GM21619 (cell line): ENCODE measurements at regions not wholly inside any gene's neighbourhood (a gene's known extent, or its start where the extent isn't known, plus 50 kb on each side); places are given as distances from the start of the nearest gene placed in this dataset.
"Not testable (repeated sequence)": the region's sequence is repeated elsewhere in the genome, so short reads cannot be mapped to it uniquely, and the experiment has no call there.

Experiments used
- ATAC-seq: cut with Tn5 transposase; IDR thresholded peaks from one replicate; pipeline ENCODE4 v1.9.1; 2021; ENCODE audit not compliant: unreplicated experiment

DNA sequence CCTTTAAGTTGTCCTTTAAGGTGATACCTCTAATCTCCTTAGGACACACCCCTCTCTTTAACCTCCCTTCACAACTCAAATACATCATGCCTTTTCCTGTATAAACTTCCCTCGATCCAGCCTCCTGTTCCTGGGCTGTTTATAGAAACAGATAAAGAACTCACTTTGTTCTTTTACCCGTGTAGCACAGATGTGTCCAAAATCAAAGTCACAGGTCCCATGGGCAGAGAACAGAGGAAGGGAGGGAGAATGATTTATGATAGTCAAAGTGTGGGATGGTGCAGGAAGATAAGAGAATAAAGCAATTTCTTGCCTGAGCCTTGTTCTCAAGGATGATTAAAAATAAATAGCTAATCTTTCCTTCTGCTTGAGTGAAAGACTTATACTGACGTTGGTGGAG is 50.3 kb upstream of the CABCOCO1 start:
- no peak for ATAC-seq

DNA sequence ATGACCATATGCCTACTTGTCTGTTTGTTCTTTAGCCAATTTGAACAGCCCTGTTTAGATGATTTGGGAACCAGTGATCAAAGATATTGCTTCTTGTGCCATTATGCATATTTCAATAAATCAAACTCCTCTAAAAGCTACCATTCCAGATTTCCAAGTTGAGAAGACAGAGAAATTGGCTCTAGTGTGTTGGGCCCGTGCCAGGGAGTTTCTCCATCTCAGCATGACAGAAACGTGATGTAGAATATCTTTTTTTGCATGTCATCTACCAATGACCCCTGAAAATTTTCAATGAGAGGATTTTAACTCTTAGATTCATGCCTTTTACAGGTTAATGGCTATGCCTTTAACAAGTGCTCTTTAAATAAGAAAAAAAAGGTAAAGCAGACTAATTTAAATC is 50.7 kb upstream of the CABCOCO1 start:
- no peak for ATAC-seq

DNA sequence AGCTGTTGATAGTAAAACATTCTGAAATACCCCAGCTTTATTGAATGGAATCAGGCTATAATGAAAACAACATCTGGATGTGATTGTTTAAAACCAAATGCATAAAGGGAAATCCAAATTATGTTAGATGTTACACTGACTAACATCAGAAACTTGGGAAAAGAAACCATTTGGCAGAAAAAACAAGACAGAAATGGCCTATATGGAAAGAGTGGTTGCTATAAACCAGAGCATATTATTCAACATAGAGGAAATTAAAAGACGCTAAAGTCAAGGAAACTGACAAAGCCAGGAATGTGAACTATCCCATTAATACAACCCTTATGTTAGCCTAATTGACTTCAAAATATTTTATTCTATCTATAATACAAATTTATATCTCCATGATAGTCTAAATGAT is 53.0 kb upstream of the CABCOCO1 start:
- no peak for ATAC-seq

- ATAC-seq, result no peak
Measured at GRCh38 chr10:61608255-61609033, 54.3 kb upstream of the CABCOCO1 start.

GRCh38 chr10:61606959-61607907 is 55.5 kb upstream of the CABCOCO1 start:
- ATAC-seq, result no peak

DNA sequence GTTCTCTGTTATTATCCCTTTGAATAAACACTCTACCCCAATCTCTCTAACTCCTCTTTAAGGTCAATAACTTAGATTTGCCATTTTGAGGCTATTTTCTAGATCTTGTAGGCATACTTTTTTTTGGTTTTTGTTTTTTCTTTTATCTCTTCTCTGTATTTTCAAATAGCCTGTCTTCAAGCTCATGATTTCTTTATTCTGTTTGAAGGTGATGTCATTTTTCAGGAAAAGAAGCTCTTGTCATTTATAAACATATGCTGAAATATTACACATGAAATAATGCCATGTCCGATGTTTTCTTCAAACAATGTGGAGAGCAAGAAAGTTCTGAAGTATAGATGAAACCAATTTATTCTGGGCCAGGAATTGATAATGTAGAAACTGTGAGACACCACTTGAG is 57.5 kb upstream of the CABCOCO1 start:
- no peak for ATAC-seq

DNA sequence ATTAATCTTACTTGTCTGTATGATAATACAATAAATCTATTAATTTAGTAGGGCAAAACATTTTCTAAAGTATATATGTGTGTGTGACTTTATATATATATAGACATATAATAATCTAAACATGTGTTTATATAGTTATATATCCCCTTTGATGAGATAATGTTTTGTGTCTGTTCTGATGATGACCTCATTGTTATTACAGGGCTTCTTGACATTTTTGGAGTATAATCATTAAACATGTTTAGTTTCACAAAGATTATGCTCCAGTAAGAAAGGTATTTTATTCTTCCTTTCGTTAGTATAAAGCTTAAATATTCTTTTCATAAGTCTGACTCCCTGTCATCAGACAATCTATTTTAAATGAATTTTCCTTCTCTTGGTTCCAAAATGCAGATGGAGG is 62.3 kb upstream of the CABCOCO1 start:
- ATAC-seq, result no peak

- ATAC-seq, result no peak
Measured at GRCh38 chr10:61594430-61594829, 68.3 kb upstream of the CABCOCO1 start.

DNA sequence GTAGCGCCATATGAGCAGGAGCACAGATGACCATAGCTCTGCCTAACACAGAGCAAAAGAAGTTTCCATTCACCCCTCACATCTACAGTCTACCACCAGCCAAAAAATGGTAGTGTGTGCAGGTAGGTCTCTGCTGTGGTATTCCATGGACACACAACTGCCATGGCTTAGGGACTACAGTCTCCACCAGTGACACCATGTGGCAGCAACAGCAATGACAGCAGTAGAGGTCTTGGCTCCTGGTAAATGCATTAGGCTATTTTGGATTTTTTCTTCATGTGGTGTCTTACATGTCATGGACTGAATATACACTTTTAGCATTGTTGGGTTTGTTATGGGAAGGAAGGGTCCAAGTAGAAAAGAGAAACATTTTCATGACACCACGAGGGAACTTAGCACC is 70.1 kb upstream of the CABCOCO1 start:
- peak; percentile 59 for ATAC-seq

GRCh38 chr10:61589547-61590243 is 73.0 kb upstream of the CABCOCO1 start:
- no peak for ATAC-seq

DNA sequence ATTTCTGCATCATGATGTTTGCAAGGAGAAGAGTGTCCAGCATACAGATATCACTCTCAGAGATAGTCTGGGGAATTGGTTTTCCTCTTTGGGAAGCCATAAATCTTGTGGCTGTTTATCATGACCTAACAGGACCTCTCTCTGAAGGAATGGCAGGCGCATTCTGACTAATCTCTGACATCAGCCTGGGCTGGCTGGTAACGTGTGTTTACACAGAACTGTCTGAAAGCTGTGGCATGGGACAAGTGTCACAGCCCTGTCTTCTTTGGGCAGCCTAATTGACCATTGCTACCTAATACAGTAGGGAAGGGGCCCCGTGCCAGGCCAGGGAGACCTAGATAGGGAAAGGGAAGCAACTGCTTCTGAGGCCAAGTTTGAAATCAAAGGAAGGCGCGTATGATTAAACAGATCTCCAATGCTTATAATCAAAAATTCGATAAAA is 73.9 kb upstream of the CABCOCO1 start:
- no peak for ATAC-seq

DNA sequence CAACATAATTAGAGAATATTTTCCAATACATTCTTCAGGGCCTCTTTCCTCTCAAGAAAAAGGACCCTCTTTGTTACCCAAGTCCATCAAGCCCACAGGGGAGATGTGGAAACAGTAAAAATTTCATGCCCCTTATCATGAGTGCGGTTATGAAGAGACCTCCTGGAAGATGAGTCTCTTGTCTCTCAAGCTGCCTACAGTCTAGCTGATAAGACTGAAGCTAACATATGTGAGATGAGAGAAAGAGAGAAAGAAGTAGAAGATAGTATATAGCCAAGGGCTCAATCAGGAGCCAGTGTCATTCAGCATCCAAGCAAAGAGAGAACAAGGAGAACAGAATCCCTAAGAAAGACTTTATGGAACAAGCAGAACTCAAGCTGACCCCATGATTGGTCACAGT is 75.9 kb upstream of the CABCOCO1 start:
- no peak for ATAC-seq

DNA sequence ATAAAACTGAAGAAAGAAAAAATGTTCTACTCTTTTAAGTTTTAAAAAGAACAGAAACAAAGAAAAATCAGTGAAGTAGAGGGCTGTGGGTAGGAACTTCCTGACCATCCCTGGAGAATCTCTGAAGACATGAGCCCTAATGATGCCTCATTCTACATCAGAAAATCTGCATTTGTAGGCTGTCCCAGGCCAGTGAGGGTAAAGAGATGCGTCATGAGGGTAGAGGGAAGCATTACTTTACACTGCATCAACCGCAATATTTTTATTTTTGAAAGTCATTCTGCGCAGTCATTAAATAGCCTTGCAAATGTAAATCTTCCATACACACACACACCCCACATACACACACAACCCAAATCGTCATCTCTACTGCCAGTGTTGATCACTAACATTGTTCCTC is 82.1 kb upstream of the CABCOCO1 start:
- ATAC-seq, result no peak

- ATAC-seq, result not testable (repeated sequence)
Measured at GRCh38 chr10:61570204-61570603, 92.5 kb upstream of the CABCOCO1 start.

- ATAC-seq, result no peak
Measured at GRCh38 chr10:61567729-61568128, 95.0 kb upstream of the CABCOCO1 start.

DNA sequence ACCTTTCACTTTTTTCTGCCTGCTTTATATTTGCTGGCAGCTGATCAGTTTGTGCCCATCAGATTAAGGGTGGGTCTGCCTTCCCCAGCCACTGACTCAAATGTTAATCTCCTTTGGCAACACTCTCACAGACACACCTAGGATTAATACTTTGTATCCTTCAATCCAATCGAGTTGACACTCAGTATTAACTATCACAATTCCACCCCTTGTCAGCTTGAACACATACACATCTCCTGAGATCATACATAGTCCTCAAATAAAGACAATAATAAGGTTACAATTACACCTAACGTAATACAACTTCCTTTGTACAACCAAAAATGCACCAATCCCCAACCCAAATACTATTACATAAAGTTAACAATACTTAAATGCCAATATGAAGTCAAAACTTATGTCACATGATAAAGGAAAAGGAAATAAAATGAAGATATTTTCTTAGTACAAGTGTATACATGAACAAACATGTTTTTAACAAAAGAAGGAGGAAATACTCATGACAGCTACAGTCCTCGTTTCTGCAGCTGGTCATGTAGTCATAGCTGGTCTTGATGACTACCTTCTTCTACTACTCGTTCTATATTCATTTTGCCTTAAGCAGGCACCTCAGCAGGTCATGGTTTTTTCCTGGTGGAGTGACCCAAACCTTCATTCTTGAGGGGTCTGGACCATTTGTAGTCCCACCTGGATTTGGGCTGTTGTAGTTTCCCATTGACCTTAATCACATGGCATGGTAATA is 96.7 kb upstream of the CABCOCO1 start:
- ATAC-seq, result no peak

GRCh38 chr10:61564444-61564843 is 98.3 kb upstream of the CABCOCO1 start:
- no peak for ATAC-seq

DNA sequence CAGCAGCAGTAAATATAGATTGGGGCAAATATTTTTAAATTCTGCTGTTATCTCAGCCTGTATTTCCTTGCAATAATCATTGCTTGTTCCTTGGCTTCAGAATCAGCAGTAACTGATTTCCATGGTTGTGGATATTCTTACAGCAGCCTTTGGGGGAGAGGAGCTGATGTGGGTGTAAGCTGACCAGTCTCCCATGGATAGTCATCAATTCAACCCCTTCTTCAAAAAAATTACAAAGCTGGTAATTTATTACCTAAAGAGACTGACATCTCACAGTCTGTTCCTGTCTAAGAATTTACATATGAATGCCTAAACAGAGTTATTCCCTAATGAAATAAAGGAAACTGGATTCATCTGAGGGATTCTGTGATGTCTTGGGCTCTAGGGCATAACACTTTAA is 103.1 kb upstream of the CABCOCO1 start:
- no peak for ATAC-seq

DNA sequence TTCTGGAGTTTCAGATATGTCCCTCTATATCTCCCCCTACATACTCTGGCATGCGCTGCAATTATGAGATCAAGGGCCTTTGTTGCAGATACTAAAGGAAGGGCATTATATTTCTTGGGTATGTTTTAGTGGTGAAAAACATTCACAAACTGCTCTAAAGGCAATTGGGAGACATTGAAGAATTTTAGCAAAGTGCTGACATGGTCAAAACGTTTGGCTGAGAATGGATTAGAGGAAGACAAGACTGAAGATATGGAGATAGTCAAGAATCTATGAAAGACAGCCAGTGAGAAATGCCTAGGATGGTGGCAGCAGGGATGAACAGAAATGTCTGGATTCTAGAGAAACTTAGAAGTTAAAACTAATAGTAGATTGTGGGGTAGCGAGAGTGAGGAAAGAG is 104.5 kb upstream of the CABCOCO1 start:
- ATAC-seq, result no peak

- no peak for ATAC-seq
Measured at GRCh38 chr10:61554925-61555324, 101.7 kb upstream of the TMEM26 start.

- ATAC-seq, result no peak
Measured at GRCh38 chr10:61549861-61550260, 96.7 kb upstream of the TMEM26 start.
